ENCODE measurements at regions not wholly inside any gene's neighbourhood (a gene's known extent, or its start where the extent isn't known, plus 50 kb on each side); places are given as distances from the start of the nearest gene placed in this dataset.

- TF ChIP-seq CTCF (IDR thresholded peaks at IDR 0.05): no peak
- no peak for TF ChIP-seq JUND (IDR thresholded peaks at IDR 0.05)
- TF ChIP-seq POLR2AphosphoS5 (IDR thresholded peaks at IDR 0.05; ENCODE audit: low read depth, low read length): no peak
- no peak for TF ChIP-seq RAD21 (IDR thresholded peaks at IDR 0.05; ENCODE audit: low read length)
Observed at GRCh38 chr5:135172718-135173117, 138.7 kb upstream of the PITX1 start.
